ENCODE measurements at regions not wholly inside any gene's neighbourhood (a gene's known extent, or its start where the extent isn't known, plus 50 kb on each side); places are given as distances from the start of the nearest gene placed in this dataset.
"Not testable (repeated sequence)": the region's sequence is repeated elsewhere in the genome, so short reads cannot be mapped to it uniquely, and the experiment has no call there.

DNA sequence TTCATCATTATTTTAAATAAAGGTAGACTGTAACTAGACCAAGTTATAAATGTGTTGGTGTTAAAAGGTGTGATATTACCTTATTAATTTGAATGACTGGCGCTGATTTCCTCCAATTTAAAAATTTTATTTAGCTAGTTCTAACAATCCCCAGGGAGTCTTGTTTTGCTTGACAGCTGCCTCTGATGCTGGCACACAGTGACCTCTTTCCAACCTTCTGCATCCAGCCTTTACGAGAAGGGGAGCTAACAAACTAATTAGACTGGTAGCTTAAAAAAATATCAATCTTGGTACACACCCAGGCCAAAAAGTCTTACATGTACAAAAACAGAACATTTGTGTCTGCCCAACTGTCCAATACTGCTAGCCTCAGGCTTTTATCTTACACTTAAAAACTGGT, 51.8 kb upstream of the ENPEP start:
- DNase-seq (ENCODE audit: low read depth): no peak

DNA sequence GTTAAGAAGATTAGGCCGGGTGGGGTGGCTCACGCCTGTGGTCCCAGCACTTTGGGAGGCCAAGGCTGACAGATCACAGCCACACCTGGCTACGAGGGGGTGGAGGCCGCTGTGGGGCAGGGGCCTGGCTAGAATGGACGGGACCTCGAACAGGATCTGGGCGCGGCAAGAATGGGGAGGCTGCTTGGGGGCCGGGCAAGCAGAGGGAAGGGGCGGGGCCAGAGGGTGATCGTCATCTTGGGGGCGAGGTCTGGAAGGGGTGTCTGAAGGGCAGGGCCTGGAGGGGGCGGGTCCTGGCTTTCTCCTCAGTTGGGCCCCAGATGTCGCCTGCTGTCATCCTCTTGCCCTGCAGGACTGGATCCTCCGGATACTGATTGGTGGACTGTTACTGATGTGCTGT, 57.3 kb upstream of the ENPEP start:
- DNase-seq (ENCODE audit: low read depth): no peak

DNA sequence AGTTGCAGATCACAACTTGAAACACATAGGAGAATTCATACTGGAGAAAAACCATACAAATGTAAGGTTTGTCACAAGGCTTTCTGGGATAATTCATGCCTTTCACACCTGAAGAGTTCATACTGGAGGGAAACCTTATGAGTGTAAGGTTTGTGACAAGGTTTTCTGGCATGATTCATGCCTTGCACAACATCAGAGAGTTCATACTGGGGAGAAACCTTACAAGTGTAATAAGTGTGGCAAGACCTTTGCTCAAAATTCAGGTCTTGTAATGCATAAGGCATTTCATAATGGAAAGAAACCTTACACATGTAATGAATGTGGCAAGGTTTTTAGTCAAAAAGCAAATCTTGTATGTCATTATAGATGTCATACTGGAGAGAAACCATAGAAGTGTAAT, 58.8 kb upstream of the ENPEP start:
- no peak for DNase-seq (ENCODE audit: low read depth)

DNA sequence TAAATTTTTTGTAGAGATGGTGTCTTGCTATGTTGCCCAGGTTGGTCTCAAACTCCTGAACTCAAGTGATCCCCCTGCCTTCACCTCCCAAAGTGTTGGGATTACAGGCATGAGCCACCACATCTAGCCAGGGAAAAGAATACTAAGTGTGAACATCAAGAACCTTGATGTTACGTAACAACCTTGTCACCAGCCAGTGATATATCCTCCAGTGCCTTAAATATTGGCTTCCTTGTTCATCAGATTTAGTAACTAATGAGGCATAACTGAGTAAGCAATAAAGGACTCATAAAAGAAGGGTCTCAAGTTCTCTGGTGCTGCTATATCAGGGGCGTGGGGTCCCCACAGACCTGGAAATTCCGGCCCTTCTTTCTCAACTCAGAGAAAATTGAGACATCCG, 60.5 kb upstream of the ENPEP start:
- no peak for DNase-seq (ENCODE audit: low read depth)

DNA sequence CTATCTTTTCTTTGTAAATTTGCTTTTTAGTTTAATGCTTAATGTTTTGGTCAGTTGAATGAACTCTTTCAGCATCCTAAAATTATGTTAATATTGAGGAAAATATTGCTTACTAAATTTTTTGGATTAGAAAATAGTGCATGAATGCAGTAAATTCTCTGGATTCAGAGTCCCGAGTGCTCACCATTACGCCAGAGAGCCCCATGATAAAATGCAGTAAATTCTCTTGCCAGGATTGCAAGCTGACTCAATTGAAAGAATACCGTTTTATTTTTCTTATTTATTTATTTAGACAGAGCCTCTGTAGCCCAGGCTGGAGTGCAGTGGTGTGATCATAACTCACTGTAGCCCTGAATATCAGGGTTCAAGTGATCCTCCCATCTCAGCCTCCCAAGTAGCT, 60.9 kb upstream of the ENPEP start:
- DNase-seq (ENCODE audit: low read depth): no peak

DNA sequence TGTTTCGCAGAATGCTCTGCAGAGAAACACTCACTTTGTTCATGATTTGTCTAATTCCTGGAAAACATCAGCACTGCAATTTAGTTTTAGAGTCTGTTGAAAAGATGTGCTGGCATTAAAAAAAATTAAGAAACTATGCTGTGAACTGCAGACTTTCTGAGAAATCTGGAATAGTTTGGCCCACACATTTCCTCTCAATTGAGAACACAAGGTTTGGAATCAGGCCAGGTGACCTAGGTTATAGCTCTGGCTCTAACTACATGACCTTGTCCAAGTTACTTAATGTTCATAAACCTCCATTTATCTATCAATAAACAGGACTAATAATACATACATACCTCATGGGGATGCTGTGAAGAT, 61.4 kb upstream of the ENPEP start:
- no peak for DNase-seq (ENCODE audit: low read depth)

DNA sequence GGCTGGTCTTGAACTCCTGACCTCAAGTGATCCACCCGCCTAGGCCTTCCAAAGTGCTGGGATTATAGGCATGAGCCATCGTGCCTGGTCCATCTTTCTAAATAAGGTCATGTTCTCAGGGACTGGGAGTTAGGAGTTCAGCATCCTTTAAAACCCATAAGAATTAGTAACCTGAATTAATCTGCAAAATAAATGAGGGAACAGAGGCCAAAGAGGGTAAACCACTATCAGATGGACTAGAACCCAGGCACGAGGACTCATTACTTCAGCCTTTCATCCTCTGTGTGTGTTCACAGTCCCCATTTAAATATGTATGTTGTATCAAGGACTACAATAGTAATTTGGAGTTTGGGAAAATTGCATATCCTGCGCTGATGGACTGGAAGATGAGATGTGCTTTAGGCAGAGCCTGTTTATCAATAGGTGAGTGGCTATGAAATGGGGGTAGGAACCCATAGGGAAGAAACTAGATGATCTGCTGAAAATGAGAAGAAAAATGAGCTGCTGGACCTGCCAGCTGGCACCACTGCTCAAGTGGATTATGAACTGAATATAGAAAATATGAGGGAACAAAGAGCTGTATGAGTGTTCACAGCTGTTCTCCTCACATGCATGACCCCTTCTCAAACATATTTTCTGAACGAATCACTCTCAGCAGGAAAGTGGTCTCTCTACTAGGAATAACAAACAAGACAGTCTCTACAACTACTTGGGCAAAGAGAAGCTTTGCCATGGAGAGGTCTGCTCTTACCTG, 62.0 kb upstream of the ENPEP start:
- peak; percentile 23 for DNase-seq (ENCODE audit: low read depth)

DNA sequence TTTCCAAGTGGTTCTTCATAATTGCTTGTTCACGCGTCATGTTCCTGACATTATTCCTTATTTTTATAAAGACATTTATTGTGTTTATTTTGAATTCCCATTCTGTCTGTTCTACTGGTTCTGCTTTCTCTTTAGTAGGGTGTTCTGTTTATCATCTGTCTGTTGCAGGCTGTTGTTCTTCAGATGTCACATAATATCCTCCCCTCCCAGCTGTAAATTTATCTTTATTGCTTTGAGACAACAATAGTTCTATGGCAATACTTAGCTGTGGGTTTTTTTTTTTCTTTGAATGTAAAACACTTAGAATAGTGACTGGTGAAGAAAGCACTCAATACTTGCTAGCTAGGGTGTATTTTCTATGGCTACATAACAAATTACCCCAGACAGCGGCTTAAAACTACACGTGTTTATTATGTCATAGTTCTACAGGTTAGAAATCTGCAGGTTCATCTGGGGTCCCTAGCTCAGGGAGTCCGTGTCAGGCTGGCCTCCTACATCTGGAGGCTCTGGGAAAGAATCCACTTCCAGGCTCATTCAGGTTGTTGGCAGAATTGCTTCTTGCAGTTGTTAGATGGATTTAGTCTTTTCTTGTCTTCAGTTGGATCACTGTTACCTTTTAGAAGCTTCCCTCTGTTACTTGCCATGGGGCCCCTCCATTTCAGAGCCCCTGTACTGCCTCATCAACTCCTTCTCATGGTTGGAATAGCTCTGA, 63.4 kb upstream of the ENPEP start:
- no peak for DNase-seq (ENCODE audit: low read depth)

DNA sequence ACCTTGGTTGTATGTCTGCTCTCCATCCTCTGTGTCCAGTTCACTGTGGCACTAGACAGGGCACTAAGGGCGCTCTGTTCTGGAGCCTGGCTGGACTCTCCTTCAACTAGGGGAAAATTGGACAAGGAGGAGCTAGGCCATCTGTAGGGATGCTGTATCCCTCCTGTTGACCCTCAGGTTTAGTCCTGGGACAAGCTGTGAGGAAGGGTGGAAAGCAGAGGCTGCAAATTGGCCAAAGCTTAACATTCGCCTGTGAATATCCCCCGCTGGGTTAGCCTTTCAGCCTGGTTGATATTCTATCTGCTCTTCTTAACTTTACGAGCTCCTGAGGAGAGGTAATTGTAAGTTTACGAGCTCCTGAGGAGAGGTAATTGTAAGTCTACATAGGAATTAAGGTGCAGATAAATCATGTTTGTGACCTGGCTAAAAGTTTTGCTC, 64.4 kb upstream of the ENPEP start:
- no peak for DNase-seq (ENCODE audit: low read depth)

DNA sequence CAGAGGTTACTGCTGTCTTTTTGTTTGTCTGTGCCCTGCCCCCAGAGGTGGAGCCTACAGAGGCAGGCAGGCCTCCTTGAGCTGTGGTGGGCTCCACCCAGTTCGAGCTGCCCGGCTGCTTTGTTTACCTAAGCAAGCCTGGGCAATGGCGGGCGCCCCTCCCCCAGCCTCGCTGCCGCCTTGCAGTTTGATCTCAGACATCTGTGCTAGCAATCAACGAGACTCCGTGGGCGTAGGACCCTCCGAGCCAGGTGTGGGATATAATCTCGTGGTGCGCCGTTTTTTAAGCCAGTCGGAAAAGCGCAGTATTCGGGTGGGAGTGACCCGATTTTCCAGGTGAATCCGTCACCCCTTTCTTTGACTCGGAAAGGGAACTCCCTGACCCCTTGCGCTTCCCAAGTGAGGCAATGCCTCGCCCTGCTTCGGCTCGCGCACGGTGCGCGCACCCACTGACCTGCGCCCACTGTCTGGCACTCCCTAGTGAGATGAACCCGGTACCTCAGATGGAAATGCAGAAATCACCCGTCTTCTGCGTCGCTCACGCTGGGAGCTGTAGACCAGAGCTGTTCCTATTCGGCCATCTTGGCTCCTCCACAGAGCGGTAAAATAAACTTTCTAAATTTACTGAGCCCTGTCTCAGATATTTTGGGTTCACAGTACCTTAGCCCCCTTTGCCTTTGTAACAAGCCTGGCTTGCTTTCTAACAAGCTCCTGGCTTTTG, 64.9 kb upstream of the ENPEP start:
- not testable (repeated sequence) for DNase-seq (ENCODE audit: low read depth)

DNA sequence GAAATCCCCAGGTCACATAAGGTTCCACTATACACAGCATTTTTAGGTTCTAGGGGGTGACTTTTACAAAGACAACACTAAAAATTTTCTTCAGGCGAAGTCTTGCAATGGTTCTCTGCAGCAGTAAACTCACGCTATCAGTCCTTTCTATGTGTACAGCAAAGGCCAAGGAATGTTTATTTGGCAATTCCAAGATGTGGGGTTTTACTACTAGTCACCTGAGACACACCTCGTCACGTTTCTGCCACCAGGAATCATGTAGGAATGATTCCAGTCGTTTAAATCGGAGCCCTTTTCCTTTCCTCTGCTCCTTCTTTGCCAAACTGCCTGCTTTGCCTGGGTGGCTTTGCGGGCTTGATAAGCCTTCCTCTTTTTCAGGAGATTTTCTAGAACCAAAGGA, 75.9 kb upstream of the ENPEP start:
- DNase-seq (ENCODE audit: low read depth): no peak

DNA sequence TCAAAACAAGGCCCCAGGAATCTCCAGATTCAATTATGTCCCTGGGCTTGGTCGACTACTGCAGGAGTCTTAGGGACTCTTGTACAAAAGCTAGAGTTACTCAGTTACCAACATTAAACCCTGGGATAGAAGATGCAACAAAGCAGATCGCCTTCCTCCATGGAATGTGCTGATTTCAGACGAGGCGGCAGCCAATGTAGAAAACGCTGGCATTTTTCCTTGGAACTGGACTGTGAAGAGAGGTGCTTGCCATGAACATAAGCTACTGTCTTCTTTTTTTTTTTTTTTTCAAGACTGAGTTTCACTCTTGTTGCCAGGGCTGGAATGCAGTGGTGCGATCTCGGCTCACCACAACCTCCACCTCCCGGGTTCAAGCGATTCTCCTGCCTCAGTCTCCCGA, 76.9 kb upstream of the ENPEP start:
- not testable (repeated sequence) for DNase-seq (ENCODE audit: low read depth)

DNA sequence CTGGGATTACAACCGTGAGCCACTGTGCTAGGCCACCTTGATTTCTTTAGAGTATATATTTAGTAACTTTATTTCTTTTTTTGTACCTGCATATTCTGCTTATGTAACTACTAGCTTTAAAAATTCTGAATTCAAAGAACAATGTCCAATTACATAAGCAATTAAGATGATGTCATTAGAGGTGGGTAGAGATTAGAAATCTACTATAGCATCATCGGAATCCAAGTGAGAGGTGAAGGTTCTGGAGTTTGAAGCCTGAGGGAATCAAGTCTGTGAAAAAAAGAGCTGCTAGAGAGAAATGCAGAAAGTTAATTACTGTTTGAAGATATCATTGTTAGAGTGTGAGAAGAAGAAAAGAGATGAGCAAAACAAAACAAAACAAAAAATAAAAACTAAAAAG, 79.0 kb upstream of the ENPEP start:
- no peak for DNase-seq (ENCODE audit: low read depth)

DNA sequence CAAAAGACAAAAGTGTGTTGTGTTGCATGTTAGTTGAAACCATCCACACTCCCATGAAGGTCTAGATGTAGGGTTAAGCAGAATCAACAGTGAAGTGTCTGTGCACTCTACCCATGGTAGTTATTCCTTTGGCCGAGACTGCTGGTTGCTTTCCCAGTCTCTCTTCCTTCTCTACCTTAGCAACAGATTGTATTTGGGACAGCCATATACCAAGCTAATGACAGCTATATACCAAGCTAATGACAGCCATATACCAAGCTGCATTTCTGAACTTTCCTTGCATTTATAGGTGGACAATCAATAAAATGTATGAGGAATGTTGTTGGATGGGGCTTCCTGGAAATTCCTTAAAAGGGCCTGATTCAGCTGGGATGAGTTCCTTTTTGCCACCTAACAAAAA, 80.5 kb upstream of the ENPEP start:
- no peak for DNase-seq (ENCODE audit: low read depth)

DNA sequence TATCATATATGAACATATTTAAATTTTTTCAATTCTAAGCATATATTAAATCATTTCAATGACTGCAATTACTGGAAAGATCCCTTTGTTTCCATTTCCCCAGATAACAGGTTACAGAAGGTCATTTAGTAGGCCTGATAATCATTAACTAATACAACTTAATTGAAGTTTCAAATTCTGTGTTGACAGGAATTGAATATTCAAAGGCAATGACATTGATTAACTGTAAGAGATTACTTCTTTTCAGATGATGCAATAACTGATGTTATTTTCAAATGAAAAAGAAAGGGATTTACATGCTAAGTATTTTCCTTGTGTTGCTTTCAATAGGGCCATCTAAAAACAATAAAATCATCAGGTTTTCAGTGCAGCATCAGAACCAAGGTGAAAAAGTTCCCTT, 81.1 kb upstream of the ENPEP start:
- DNase-seq (ENCODE audit: low read depth): no peak

DNA sequence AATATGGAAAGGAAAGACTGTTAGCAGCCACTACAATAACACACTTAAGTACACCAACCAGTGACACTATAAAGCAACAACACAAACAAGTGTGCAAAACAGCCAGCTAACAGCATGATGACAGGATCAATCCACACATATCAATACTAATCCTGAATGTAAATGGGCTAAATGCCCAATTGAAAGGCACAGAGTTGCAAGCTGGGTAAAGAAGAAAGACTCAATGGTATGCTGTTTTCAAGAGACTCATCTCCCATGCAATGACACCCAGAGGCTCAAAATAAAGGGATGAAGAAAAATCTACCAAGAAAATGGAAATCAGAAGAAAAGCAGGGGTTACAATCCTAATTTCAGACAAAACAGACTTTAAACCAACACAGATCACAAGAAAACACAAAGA, 94.2 kb upstream of the ENPEP start:
- no peak for DNase-seq (ENCODE audit: low read depth)

DNA sequence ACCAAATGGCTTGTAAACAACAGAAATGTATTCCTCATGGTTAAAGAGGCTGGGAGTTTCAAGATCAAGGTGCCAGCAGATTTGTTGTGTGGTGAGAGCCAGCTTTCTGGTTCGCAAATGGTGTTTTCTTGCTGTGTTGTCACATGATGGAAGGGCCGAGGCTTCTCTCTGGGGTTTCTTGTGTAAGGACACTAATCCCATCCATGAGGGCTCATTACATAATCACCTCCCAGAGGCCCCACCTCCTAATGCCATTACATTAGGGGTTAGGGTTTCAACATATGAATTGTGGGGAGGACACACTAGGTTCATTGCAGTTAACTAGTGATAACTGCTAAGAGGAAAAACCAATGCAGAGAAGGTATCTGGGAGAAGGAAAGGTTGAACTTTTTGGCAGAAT, 103.5 kb upstream of the ENPEP start:
- DNase-seq (ENCODE audit: low read depth): no peak

DNA sequence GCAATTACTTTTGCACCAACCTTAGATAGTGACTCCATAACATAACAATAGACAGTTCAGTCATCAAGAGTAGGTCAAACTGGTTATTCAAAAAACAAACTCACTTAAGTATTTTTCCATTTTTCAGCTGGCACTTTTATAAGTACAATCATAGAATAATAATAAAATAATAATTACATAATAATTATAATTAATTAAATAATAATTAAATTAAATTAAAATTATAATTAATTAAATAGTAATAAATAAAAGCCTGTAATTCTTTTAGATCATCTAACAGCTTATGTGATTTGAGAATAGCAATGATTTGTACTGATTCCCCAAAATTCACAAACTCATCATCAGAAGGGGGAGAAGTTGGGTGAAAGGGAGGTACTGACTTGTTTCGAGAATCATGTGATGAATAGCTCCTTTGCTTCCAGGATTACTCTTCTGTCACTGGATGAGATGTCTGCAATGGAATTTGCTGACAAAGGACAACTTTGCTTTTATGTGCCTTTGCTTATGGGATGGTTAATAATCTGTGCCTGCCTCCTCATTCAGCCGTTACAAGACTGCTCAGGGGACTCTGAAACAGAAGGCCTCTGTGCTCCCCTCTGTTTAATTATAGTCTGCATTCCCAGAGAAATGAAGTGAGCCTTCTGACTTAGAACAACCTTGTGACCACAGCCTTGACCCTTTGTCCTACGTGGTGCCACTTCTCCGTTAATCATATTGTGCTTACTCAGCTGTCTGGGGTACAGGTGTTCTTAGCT, 104.8 kb upstream of the ENPEP start:
- no peak for DNase-seq (ENCODE audit: low read depth)

DNA sequence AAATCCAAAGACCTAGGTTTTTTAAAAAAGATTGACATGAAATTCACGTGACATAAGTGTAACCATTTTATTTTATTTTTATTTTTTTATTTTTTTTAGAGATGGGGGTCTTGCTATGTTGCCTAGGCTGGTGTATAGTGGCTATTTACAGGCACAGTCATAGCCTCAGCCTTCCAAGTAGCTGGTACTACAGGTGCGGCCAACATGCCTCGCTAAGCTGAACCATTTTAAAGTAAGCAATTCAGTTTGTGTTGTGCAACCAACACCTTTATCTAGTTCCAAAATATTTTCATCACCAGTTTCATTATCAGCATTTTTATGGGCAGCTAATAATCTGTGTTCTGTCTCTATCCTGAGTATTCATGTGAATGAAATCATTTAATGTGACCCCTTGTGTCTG, 107.5 kb upstream of the ENPEP start:
- DNase-seq (ENCODE audit: low read depth): no peak

DNA sequence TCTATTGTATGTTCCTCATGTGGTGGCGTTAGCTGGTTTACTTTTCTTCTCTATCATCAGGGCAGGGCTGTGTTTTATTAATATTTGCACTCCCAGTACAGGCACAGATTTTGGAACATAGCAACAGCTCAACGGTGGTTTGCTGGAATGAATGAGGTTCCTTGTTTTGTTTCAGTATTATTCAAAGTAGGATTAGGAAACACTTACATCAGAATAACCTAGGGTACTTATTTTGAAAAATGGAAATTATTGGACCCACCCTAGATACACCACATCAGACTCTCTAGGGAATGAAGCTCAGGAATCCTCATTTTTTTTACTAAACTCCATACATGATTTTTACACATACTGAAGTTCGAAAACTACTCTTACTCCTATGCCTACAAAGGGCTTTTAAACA, 108.8 kb upstream of the ENPEP start:
- no peak for DNase-seq (ENCODE audit: low read depth)

DNA sequence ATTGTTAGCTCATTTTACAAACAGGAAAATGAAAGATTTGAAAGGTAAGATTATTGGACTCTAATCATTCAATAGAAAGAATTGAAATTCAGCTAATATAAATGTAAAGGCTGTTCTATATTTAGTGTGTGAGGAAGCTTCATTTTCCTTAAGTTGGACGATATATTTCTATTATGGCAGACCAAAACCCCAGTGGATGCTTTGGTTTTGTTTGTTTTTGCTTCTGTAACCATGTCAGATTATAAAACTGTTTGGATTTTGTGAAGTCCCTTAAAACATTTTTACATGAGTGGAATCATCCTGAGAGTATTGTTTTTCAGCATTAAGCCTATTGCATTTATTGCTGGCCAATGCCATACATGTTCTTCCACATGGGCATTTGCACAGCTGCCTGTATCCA, 110.2 kb upstream of the ENPEP start:
- no peak for DNase-seq (ENCODE audit: low read depth)

DNA sequence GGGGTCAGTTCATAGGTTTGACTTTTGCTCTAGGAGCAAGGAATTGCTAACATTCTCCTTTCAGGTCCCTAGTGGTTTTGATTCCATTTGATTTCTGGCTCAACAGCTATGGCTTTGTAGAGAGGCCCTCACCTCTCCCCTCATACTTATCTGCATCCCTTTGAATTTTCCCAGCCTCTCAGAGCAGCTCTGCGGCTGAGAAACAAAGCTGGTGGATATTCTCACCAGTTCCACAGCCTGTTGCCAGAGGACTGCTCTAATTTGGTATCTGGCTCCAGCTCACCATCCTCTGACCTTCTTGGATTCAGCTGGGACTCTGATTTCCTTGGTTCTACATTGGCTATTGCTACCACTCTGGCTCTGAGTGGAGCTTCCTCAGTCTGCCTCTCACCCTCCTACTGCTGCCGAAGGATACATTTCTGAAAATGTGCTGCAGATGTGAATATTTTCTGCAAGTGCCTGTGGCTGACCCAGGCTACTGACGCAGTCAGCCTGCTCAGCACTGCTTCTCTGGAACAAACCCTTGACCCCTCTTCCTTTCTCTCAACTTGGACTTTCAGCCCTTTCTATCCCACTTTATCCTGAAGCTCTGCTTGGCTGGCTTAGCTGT, 110.9 kb upstream of the ENPEP start:
- DNase-seq (ENCODE audit: low read depth): no peak
